ENCODE measurements at regions not wholly inside any gene's neighbourhood (a gene's known extent, or its start where the extent isn't known, plus 50 kb on each side); places are given as distances from the start of the nearest gene placed in this dataset.

DNA sequence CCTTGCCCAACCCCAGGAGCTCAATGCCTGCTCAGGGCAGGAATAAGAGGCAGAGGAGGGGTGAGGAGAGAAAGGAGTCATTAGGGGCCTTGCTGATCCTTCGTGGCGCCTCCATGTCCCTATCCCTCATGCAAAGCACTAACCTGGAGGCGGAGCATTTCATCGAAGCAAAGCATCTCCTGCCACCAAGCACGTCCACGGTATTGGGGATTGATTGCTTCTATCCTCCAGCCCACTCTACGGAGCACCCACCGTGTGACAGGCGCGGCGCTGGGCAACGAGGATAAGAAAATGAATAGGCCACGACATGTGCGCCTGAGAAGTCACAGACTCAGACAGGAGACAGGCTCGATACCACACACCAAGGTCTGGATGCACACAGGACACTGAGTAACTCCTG lies 67.0 kb downstream of the IGLL1 start:
- H3K27me3 ChIP-seq (ENCODE audit: control insufficient read depth, insufficient read depth, low read length), result no peaks in the 10 kb centered on the region
- no peaks in the 10 kb centered on the region for H3K9me3 ChIP-seq (ENCODE audit: control insufficient read depth, low read depth, low read length)
- H3K4me1 ChIP-seq (ENCODE audit: control insufficient read depth, insufficient read depth, low read length), result no peaks in the 10 kb centered on the region
- no peak overlapping the region for H3K4me3 ChIP-seq (ENCODE audit: low read length)
- WGBS (ENCODE audit: insufficient coverage, low lambda C conversion rate), result no CpG with 5 or more reads among the region's 15 CpGs
- DNase-seq, result no peak
- H3K27ac ChIP-seq (ENCODE audit: low read length), result no peak overlapping the region
- H3K36me3 ChIP-seq (ENCODE audit: control insufficient read depth, insufficient read depth, low read length), result no peaks in the 10 kb centered on the region

DNA sequence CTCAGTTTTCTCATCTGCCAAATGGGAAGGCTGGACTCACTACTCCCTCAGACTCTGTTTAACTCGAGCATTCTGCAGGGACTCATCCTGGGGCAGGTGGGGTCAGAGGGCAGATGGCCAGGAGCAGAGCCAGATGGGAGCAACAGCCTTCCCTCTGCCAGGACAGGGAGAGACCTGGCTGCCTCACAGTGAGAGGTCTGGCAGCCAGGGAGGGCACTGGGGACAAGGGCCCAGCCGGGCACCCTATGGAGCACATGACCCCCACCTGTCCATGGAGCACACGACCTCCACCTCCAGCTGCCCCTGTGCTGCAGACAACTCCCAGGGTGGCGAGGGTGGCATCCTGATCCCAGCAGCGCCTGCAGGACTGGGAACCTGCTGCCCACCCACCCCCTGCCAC lies 67.4 kb downstream of the IGLL1 start:
- WGBS (ENCODE audit: insufficient coverage, low lambda C conversion rate), result no CpG with 5 or more reads among the region's 5 CpGs
- Histone ChIP-seq H3K9me3 (ENCODE audit: control insufficient read depth, low read depth, low read length) (no peaks in the 10 kb centered on the region), H3K4me3 (ENCODE audit: low read length) (no peak overlapping the region), H3K4me1 (ENCODE audit: control insufficient read depth, insufficient read depth, low read length) (no peaks in the 10 kb centered on the region), H3K36me3 (ENCODE audit: control insufficient read depth, insufficient read depth, low read length) (no peaks in the 10 kb centered on the region), H3K27ac (ENCODE audit: low read length) (no peak overlapping the region), H3K27me3 (ENCODE audit: control insufficient read depth, insufficient read depth, low read length) (no peaks in the 10 kb centered on the region)
- no peak for DNase-seq

GRCh38 chr22:23512348-23512705 lies 67.8 kb downstream of the IGLL1 start:
- no CpG with 5 or more reads among the region's 5 CpGs for WGBS (ENCODE audit: insufficient coverage, low lambda C conversion rate)

GRCh38 chr22:23511627-23512347 lies 68.3 kb downstream of the IGLL1 start:
- no peak overlapping the region for H3K4me3 ChIP-seq (ENCODE audit: low read length)
- no CpG with 5 or more reads among the region's 19 CpGs for WGBS (ENCODE audit: insufficient coverage, low lambda C conversion rate)
- H3K27me3 ChIP-seq (ENCODE audit: control insufficient read depth, insufficient read depth, low read length), result no peaks in the 10 kb centered on the region
- H3K27ac ChIP-seq (ENCODE audit: low read length), result no peak overlapping the region
- no peaks in the 10 kb centered on the region for H3K4me1 ChIP-seq (ENCODE audit: control insufficient read depth, insufficient read depth, low read length)
- DNase-seq, result no peak
- no peaks in the 10 kb centered on the region for H3K36me3 ChIP-seq (ENCODE audit: control insufficient read depth, insufficient read depth, low read length)
- no peaks in the 10 kb centered on the region for H3K9me3 ChIP-seq (ENCODE audit: control insufficient read depth, low read depth, low read length)

More at GRCh38 chr22:23512348-23512705, 67.8 kb downstream of the IGLL1 start:
- Histone ChIP-seq H3K36me3 (ENCODE audit: control insufficient read depth, insufficient read depth, low read length) (no peaks in the 10 kb centered on the region), H3K4me3 (ENCODE audit: low read length) (no peak overlapping the region), H3K27me3 (ENCODE audit: control insufficient read depth, insufficient read depth, low read length) (no peaks in the 10 kb centered on the region), H3K4me1 (ENCODE audit: control insufficient read depth, insufficient read depth, low read length) (no peaks in the 10 kb centered on the region), H3K9me3 (ENCODE audit: control insufficient read depth, low read depth, low read length) (no peaks in the 10 kb centered on the region), H3K27ac (ENCODE audit: low read length) (no peak overlapping the region)
- no peak for DNase-seq

DNA sequence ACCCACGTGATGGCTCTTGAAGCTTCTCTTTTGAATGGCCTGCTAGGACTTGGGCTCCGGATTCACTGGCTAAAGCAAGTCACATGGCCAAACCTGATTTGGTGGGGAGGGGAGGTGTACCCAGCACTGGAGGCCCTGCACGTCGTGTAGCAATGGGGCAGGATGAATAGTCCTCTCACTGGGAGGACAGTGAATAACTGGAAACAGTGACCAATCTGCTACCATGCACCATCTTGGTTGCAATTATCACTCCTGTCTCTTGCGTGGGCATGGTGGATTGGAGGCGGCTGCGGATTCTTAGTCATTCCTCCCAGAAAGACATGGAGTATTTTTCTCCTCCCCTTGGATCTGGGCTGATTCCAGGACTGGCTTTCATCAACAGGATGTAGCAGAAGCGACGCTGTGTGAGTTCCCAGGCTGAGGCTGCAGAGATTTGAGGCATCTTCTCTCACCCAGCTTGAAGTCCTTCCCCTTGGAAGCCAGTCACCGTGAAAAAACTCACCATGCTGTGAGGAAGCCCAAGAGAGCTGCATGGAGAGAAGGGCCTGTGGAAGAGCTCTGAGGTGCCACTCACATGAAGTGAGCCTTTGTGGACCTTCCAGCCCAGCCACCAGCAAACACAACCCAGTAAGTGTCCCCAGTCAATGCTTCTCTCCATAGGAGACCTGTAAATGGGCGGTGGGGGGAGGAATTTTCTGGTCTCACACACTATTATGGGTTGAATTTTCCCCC lies 70.4 kb downstream of the IGLL1 start:
- 80% methylated on average over 1 of the region's 11 CpGs for WGBS (ENCODE audit: insufficient coverage, low lambda C conversion rate)
- Histone ChIP-seq H3K9me3 (ENCODE audit: control insufficient read depth, low read depth, low read length) (no peaks in the 10 kb centered on the region), H3K4me1 (ENCODE audit: control insufficient read depth, insufficient read depth, low read length) (peaks cover 1% of the 10 kb centered on the region), H3K4me3 (ENCODE audit: low read length) (no peak overlapping the region), H3K27me3 (ENCODE audit: control insufficient read depth, insufficient read depth, low read length) (no peaks in the 10 kb centered on the region), H3K36me3 (ENCODE audit: control insufficient read depth, insufficient read depth, low read length) (no peaks in the 10 kb centered on the region), H3K27ac (ENCODE audit: low read length) (no peak overlapping the region)
- no peak for DNase-seq

- WGBS (ENCODE audit: insufficient coverage, low lambda C conversion rate), result no CpG with 5 or more reads among the region's 10 CpGs
- peak; percentile 33 to 74 for DNase-seq
- peaks cover 9% of the 10 kb centered on the region for H3K4me1 ChIP-seq (ENCODE audit: control insufficient read depth, insufficient read depth, low read length)
- no peaks in the 10 kb centered on the region for H3K27me3 ChIP-seq (ENCODE audit: control insufficient read depth, insufficient read depth, low read length)
- no peaks in the 10 kb centered on the region for H3K36me3 ChIP-seq (ENCODE audit: control insufficient read depth, insufficient read depth, low read length)
- H3K27ac ChIP-seq (ENCODE audit: low read length), result no peak overlapping the region
- no peaks in the 10 kb centered on the region for H3K9me3 ChIP-seq (ENCODE audit: control insufficient read depth, low read depth, low read length)
- no peak overlapping the region for H3K4me3 ChIP-seq (ENCODE audit: low read length)
These were observed 75.6 kb downstream of the IGLL1 start for GRCh38 chr22:23504516-23504915.

DNA sequence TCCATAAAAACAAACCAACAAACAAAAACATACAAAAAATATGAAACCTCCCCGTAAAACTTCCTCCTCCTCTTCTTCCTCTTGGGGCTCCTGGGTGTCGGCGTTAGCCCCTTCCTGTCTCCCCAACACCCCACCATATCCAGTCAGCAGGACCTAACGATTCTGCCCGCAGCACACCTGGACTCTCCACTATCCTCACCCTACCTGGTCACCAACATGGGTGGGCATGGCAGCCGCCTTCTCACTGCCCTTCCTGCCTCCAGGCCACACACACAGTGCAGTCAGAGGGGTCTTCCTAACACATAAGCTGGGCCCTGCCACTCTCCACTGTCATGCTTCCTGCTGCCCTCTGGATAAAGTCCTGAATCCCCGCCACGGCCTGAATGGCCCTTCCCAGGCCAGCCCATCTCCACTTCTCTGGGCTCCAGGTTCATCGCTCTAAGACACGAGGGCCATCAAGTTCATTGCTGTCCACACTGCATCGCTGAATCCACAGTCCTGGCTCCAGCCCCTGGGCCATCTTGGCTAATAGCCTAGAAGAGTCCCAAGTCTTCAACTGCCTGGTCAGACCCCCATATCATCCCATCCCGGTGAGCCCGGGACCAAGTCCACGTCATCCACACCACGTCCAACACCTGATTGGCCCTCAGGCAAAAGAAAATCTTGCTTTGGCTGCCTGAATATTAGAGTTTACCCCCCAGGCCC lies 76.2 kb downstream of the IGLL1 start:
- WGBS (ENCODE audit: insufficient coverage, low lambda C conversion rate), result no CpG with 5 or more reads among the region's 15 CpGs
- no peak for DNase-seq
- H3K36me3 ChIP-seq (ENCODE audit: control insufficient read depth, insufficient read depth, low read length), result no peaks in the 10 kb centered on the region

DNA sequence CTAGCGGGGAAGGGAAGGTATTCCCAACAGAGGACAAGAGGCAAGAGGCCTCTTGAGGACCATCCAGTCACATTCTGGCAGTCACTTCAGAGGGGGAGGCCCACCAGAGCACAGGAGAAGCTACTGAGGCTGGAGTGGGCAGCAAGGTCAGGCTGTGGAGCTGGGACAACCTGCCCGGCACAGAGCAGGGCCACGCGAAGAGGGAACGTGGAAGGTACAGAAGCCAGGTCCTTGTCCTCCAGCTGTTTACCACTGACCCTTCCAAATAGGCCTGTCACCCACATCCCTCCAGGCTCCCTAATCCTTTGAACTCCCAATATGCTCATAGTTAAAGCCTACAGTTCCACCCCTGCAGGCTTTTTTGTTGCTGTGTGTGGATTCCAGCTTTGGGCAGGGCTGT lies 76.9 kb downstream of the IGLL1 start:
- H3K36me3 ChIP-seq (ENCODE audit: control insufficient read depth, insufficient read depth, low read length), result no peaks in the 10 kb centered on the region
- H3K27me3 ChIP-seq (ENCODE audit: control insufficient read depth, insufficient read depth, low read length), result no peaks in the 10 kb centered on the region
- H3K27ac ChIP-seq (ENCODE audit: low read length), result no peak overlapping the region
- no peak overlapping the region for H3K4me3 ChIP-seq (ENCODE audit: low read length)
- H3K4me1 ChIP-seq (ENCODE audit: control insufficient read depth, insufficient read depth, low read length), result peaks cover 9% of the 10 kb centered on the region
- H3K9me3 ChIP-seq (ENCODE audit: control insufficient read depth, low read depth, low read length), result no peaks in the 10 kb centered on the region
- WGBS (ENCODE audit: insufficient coverage, low lambda C conversion rate), result no CpG with 5 or more reads among the region's 5 CpGs
- no peak for DNase-seq

More for the DNA sequence above, 76.2 kb downstream of the IGLL1 start:
- H3K9me3 ChIP-seq (ENCODE audit: control insufficient read depth, low read depth, low read length), result no peaks in the 10 kb centered on the region
- no peak overlapping the region for H3K4me3 ChIP-seq (ENCODE audit: low read length)
- H3K27ac ChIP-seq (ENCODE audit: low read length), result no peak overlapping the region
- H3K27me3 ChIP-seq (ENCODE audit: control insufficient read depth, insufficient read depth, low read length), result no peaks in the 10 kb centered on the region
- H3K4me1 ChIP-seq (ENCODE audit: control insufficient read depth, insufficient read depth, low read length), result peaks cover 9% of the 10 kb centered on the region

GRCh38 chr22:23501708-23502107 lies 78.4 kb downstream of the IGLL1 start:
- Histone ChIP-seq H3K27ac (ENCODE audit: low read length) (no peak overlapping the region), H3K9me3 (ENCODE audit: control insufficient read depth, low read depth, low read length) (no peaks in the 10 kb centered on the region), H3K4me1 (ENCODE audit: control insufficient read depth, insufficient read depth, low read length) (peaks cover 9% of the 10 kb centered on the region), H3K4me3 (ENCODE audit: low read length) (no peak overlapping the region), H3K27me3 (ENCODE audit: control insufficient read depth, insufficient read depth, low read length) (no peaks in the 10 kb centered on the region), H3K36me3 (ENCODE audit: control insufficient read depth, insufficient read depth, low read length) (no peaks in the 10 kb centered on the region)
- DNase-seq, result no peak
- WGBS (ENCODE audit: insufficient coverage, low lambda C conversion rate), result no CpG with 5 or more reads among the region's 12 CpGs

- H3K27ac ChIP-seq (ENCODE audit: low read length), result no peak overlapping the region
- peaks cover 9% of the 10 kb centered on the region for H3K4me1 ChIP-seq (ENCODE audit: control insufficient read depth, insufficient read depth, low read length)
- H3K4me3 ChIP-seq (ENCODE audit: low read length), result no peak overlapping the region
- no peaks in the 10 kb centered on the region for H3K36me3 ChIP-seq (ENCODE audit: control insufficient read depth, insufficient read depth, low read length)
- H3K27me3 ChIP-seq (ENCODE audit: control insufficient read depth, insufficient read depth, low read length), result no peaks in the 10 kb centered on the region
- DNase-seq, result no peak
- no CpG with 5 or more reads among the region's 5 CpGs for WGBS (ENCODE audit: insufficient coverage, low lambda C conversion rate)
- H3K9me3 ChIP-seq (ENCODE audit: control insufficient read depth, low read depth, low read length), result no peaks in the 10 kb centered on the region
These were observed 78.8 kb downstream of the IGLL1 start for GRCh38 chr22:23501261-23501619.
